Renal cortical epithelial cell (primary cell): ENCODE measurements at regions not wholly inside any gene's neighbourhood (a gene's known extent, or its start where the extent isn't known, plus 50 kb on each side); places are given as distances from the start of the nearest gene placed in this dataset.

Experiments used
- DNase-seq: peaks from one replicate; pipeline ENCODE4 v3.0.0-alpha.2; 2011; ENCODE audit warnings: low read depth

DNA sequence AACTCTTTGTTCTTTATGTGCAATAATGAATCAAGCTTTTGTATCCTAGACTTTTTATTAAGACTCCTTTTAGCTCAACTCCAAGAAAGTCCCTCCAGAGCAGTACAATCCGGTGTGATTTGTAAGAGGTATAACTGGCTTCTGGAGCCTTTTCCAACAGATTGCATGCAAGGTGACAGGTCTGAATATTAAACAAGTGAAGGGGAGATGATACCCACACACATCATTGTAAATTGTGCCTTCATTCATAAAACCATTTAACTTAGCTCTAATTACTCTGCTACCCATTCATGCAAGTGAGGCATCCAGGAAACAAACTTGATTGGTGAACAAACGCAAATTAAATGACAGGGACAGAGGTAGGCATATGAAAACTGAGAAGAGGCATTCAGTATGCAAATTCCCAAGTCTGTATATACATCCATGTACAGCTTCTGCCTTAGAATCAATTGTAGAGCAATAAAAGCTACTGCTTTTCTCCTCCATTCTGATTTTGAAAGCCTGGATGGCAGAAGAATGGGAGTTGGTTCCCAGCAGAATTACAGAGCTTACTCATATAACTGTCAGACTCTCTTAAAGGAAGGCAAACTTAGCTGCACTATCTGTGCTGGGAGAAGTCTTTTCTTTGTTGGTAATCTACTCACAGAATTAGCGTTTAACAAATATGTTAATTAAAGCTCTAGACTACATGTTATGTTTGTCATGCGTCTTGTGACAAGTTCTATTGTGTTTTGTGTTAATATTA lies 261.0 kb upstream of the CDH6 start:
- no peak for DNase-seq

DNA sequence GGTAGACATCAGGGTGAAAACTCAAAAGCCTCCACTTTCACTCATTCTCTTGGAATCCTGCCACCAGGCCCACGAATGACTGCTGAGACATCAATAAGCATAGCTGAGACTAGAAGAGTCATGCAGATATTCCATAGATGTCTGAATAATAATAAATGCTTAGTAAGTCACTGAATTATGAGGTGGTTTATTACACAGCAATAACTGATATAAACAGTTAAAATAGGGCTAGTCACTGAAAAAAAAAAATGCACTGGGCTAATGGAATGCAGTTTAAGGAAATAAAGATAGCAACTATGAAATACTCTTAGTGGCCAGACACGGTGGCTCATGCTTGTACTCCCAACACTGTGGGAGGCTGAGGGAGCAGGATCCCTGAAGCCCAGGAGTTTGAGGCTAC lies 262.8 kb upstream of the CDH6 start:
- DNase-seq: no peak

DNA sequence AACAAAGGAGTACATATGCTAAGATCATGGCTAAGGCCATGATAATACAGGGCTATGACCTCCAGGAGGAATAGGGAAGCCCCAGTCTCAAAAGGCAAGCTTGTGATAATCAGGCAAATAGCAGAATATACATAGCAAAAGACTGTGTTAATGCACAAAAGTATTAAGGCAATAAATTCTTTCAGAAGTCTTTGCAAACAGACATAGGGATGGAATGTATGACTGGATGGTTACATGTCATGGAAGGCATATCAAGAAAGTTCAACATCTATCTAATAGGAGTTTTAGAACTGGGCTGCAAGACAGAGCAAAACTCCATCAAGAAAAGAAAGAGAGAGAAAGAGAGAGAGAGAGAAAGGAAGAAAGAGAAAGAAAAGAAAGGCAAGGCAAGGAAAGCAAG lies 264.5 kb upstream of the CDH6 start:
- DNase-seq: no peak

DNA sequence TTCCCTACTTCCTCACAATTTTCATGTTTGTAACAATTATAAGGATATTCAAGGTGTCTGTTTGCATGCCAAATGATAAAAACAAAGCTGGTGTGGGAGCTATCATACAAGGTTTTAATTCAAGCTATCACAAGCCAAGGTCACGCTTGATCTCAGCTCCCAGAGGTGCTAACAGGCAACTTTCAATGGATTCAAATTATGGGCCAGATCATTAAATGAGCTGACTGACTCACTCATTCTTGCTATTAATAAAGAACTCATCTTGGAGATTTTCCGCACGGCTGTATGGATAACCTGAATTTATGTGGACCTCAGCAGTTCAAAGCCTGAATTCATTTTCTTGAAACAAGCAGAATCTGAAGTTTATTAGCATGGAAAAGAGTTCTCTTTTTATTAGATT lies 267.3 kb upstream of the CDH6 start:
- peak; percentile 31 for DNase-seq

DNA sequence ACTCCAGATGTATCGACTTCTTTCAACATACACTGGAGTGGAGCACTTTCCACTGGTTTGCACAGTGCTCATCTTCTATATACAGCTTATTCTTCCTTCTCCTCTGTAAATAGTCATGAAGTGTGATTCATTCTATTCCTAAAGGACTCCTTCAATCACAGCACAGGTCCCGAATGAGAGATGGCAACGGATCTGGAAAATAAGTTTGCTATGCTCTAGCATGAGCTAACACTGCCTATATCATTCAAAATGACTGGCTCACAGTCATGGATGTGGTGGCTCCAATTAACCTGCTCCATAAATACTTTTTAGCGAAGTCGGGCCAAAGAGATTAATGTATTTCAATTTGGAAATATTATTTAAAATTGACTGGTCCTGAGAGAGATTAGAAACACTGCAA lies 272.1 kb upstream of the CDH6 start:
- DNase-seq: no peak

DNA sequence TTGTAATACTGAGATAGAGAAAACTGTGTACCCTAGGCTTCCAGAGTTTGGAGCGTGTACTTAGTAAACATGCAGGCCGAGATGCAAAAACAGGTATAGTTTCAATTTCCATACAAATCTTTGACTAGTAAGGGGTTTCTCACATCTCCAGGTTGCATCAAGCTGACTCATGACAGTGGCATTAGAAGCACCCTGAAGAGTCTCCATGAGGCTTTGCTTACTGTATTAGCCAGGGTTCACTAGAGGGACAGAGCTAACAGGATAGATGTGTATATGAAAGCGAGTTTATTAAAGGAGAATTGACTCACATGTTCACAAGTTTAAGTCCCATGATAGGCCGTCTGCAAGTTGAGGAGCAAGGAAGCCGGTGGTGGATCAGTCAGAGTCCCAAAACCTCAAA lies 275.3 kb upstream of the CDH6 start:
- peak; percentile 79 for DNase-seq

DNA sequence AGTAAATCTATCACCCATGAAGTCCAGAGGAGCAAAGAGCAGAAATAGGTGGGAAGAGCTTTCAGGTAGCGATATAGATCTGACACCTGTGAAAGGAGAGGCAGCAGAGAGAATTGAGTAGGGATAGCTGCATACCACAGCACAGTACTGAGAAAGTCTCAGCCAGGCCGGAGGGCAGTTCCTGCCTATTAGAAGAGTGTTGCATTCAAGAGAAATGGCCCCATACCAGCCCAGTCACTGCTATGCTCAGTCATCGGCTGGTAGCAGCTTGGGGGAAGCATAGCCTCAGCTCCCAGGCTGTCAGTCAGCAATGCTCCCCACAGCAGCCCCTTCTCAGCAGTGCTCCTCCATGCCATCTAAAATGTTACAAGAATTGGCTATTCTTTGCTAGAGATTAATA lies 285.1 kb upstream of the CDH6 start:
- no peak for DNase-seq

DNA sequence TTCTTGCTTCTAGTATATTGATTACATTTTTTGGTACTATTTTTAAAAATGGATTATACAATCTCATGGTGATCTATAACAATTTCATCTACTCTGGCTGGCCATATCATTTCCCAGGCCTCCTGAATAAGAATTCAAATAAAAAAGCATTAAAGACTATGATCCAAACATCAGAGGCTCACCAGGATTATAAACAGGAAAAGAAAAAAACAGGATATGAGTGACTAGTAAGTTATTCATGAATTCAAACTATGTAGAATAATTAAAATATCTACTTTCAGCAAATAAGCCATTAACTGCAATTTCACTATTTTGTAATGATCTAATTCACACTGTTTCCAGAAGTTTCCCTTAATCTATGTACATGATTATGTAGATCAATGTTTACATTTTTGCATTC lies 293.1 kb upstream of the CDH6 start:
- DNase-seq: peak; percentile 11

DNA sequence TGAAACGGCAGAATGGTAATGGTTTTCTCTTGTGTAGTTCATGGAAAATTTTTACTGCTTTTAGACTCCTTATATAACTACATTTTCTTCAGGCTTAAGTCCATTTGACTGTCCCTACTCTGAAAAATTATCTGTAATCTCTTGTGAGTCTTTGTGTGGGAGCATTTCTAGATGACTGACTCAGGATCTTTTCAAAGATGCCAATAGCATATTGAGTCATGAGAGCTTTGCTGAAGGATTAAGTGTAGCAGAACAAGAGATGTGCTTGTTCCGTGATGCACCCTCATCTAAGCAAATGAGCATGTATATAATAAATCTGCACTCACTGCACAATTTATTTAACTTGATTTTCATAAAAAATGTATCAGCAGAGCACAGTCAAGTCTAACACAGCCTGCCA lies 298.7 kb upstream of the CDH6 start:
- DNase-seq: peak; percentile 72

DNA sequence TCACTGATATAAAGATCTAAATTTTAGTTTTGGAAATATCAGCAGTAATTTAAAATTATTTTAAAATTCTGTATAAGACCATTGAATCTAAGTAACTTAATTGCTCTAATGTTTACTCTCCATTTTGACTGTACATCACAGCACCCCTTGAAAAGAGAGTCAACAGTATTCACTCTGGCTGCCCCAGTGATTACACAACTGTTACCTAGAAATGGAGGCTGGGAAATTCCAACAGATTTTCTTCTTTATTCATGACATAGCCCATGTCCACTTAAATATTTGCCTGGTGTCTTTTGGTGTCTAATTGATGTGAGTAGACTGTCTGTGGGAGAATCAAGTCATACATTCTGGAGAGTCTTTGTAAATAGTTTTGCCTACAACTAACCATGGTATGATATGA lies 301.8 kb upstream of the CDH6 start:
- no peak for DNase-seq

DNA sequence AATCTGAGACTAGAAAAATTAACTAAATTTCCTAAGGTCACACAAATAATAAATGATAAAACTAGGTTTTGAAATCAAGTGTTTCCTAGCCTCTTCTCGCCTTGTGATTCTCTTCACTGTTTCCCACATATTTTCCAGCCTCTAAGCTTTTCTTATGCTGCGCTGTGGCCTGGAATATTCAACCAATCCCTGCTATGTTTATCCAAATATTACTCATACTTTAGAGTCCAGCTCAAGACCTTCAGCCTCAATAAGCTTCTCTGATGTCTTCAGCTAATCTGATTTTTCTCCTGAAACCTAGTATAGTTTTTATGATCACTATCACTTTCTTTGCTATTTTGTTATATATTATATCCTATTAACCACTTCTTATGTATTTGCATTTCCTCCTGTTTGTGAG lies 303.1 kb upstream of the CDH6 start:
- DNase-seq: no peak

DNA sequence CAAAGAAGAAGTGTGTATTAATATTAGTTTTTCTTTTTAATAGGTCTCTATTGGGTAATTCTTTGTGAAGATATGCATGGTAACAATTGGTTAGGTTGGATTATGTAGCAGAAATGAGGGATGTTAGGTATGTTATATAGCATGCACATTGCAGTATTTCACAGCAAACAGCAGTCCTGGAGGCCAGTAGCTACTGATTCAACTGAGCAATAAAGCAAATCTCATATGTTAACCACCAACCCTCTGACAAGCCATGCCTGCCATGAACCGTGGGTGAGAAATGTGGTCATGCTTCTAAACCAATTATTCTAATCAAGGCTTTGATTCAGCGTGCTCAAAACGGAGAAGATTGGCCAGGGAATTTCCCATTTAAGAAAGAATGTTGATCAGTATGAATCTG lies 313.0 kb upstream of the CDH6 start:
- DNase-seq: peak; percentile 27

DNA sequence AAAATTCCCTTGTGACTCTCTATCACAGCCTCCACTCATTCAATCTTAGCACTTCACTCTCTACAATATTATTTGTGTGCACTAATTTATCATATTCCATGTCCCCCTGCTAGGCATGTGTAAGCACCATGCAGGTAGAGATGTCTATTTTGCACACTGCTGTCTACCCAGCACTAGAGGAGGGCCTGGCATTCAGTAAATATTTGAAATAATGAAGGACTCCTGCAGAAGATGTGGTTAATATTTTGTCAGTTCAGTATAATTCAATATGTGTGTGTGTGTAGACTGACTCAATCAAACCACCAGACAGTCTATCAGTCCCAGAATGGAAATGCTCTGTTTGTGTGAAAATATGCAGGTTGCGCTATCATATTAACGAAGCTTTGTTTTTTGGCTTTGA lies 313.6 kb upstream of the CDH6 start:
- no peak for DNase-seq

DNA sequence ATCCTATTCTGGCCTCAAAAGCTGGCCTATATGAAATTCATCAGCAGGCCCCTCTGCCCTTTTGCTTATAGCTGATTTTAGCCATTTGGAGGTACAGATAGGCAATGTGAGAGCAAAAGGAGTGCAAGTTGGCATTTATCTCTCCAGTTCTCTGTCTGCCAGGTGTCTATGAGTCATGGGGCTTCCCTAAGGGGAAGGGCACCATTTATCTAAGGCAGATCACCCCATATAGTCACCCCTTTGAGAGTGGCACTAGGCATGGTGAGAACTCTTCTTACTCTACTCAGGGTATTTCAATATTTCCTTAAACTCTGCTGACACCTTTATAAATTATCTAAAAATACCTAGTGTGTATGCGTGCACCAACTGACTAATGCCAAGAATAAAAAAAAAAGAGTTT lies 314.7 kb upstream of the CDH6 start:
- DNase-seq: peak; percentile 18

DNA sequence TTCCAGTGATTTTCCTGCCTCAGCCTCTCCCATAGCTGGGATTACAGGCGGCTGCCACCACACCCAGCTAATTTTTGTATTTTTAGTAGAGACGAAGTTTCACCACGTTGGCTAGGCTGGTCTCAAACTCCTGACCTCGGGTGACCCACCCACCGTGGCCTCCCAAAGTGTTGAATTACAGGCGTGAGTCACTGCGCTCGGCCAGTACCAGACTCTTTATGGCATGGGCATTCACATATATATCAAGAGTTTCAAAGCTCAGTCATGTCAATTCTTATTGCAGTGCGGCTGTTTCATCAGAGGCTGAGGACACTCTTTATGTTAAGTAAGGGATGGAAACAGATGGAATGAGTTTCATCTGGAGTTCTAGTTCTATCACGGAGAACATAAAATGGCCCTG lies 315.2 kb upstream of the CDH6 start:
- no peak for DNase-seq

DNA sequence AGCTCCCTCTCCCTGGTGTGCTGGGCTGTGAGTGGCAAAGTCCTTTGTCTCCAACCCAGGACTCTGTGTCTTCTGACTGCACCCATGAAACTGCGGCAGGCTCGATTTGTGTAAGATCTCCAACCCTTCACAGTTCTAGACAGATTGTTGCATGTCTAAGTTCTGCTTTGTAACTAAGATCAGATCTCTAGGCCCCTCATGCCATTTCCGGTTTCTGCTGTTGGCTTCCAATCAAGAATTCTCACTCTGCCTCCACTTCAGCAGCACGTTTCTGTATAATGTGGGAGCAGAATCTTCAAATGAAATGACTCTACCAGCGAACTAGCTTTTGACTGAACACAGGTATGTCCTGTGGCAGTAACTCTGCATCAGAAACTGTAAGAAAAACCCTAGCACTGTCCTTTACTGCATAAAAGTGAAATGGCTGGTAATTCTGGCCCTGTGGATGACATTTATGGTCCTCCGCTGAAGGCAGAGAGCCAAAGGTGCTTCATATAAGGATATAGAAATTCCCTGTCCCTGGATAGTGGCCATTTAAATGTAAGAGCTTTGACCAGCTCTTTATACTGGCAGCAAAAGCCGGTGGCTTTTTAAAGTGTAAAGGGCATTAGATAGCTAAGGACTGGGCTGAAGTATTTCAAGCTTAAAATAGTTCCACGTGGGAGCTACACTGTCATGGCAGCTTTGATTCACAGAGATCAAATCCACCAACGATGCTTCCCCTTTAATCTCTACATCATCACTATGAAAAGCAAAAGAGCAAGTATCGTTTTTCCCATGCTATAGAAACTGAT lies 319.0 kb upstream of the CDH6 start:
- no peak for DNase-seq

DNA sequence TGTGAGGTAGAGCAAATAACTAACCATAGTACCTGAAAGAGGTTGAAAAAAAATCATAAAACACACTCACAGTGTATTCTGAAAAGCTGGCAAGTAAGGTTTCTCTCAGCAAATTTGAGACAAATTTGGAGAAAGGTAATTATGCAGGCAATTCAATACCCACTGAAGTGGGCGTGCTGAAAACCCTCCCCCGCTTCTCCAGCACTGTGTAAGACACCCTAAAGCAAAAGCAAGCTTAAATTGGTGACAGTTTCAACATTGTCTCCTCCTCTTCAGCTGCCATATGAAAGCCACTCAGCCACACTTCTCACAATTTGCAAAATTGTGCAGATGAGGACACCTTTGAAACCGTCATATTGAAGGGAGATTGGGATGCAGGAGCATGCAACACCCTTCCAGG lies 322.3 kb upstream of the CDH6 start:
- DNase-seq: no peak

DNA sequence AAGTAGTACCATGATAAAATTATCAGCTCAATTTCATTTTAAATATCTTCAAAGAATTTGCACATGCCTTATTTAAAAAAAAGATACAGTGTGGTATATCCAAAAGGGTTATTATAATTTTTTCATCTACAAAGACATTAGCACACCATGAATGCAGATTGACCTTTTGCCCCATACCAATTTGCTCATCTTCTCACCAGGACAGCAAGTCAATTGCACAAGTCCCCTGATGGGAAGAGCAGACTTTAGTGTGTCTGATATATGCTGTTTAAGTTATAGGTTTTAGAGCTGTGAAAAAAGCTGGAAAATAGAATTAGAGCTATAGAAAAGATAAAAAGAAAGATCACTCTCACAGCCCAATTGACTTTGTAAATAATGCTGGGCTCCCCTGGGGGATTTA lies 325.8 kb upstream of the CDH6 start:
- DNase-seq: no peak

DNA sequence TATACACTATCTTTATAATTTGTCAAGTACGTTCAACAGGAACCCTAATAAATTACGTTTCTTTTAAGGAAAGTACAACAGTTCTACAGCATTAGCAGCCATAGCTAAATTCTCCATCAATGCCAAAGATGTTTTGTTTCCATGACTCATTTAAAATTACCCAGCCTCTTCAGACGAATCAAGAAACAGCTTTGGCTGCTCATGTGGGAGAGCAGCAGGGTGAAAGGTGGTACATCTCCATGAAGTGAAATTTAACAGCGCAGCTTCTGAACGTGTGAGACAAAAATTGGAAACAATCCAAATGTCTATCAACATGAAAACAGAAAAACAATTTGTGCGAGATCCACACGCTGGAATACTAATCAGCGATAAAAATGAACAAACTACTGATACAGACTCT lies 327.3 kb upstream of the CDH6 start:
- no peak for DNase-seq

DNA sequence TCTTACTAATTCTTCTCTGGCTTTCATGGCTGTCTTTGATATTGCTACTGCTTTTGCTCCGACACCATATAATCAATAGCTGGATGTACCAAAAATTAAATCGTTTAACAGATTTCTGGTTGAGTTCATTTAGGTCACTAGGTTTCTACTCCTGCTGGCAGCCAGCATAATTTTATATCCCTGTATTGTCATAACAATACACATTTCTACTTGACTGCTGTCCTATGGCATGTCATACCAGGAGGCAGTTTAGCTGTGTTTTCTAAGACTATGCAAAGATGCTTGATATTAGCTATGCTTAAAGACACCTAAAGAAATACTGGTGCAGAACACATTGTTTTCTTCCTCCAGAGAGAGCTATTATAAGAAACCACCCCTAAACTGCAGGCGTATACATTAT lies 337.2 kb upstream of the CDH6 start:
- no peak for DNase-seq

DNA sequence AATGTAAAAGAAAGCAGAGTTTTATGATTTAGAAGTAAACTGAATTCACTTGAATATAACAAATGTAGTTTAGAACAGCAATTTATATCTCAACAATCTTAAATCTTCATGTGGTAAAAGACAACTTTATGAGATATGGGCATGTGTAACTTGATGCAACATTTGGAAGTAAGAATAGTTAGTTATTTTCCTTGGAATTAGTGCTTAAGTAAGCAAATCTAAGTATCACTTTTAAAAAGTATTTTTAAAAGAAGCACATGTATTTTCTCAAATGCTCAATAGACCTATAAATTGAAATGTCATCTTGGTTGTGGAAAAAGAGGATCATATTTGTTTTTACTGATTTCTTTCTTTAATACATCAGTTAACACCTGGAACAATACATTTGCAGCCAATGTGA lies 340.3 kb upstream of the CDH6 start:
- DNase-seq: no peak

DNA sequence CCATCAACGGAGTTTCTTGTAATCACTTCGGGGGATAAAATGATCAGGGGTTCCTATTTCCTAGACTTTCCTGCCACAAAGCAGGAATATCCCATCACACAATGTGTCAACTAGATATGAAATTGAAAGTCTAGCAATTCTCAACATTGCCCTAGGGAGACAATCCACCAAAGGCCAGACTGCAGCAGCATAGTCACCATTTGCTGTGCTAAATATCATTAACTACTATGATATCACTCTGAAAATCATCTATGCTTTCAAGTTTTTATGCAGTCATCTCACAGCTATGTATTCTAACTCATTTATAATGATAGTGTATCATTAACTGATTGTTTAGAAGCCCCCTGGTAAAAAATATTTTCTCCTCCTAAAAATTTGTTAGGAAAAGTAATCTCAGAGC lies 342.6 kb upstream of the CDH6 start:
- DNase-seq: no peak

DNA sequence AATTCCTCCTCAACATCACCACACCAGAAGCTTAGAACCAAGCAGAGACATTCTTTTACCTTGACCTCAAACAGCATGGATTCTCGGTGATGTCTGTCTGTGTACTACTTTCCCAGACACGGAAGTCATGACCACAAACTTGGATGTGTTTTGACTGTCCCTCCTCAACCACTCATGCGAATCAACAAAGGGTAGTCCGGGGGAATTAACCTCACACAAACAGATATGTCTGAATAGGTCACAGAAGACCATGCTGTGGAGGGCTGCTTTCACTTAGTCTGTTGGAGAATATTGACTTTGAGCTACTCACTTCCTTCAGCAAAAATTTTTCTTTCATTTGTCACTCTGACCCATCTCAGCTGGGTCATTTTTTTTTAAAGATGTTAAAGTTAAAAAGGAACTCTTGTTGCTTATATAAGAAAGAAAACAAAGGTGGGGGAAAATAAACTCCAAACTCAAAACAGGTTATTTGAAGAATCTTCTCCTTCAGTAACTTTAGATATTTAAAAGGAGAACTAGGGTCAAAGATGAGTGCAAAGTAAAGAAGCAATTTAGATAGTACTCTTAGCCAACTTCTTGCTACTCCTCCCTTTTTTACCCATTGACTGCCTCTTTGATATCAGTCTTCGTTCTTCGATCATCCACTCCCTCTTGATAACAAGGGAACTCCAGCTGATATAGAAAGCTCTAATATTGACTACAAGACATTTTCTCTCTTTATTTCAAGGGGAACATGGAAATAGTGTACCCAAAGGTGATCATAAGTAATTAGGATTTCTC lies 343.4 kb upstream of the CDH6 start:
- DNase-seq: peak; percentile 97
